SK-N-SH (cell line): ENCODE measurements at regions not wholly inside any gene's neighbourhood (a gene's known extent, or its start where the extent isn't known, plus 50 kb on each side); places are given as distances from the start of the nearest gene placed in this dataset.

Experiments
- CTCF ChIA-PET: fragments of 300-600, 350-600 bp; formaldehyde crosslinking; extraction: SDS; loops from one replicate; lab custom pipeline; 2021; lab: Yijun Ruan, JAX
- POLR2A ChIA-PET: fragments of 350-600 bp; sonication (Branson Sonifier 250); formaldehyde crosslinking; extraction: SDS; loops from one replicate; lab custom pipeline; 2020; ENCODE audit warnings: antibody characterized with exemption, inconsistent platforms; lab: Yijun Ruan, JAX
- DNase-seq: peaks from one replicate; pipeline ENCODE4 v3.0.0; 2012
- H2AFZ ChIP-seq: fragments of 200-600 bp; sonication (generic); 2 replicates; pipeline ENCODE4 v1.8.1; 2016; ENCODE audit warnings: antibody characterized with exemption, mild to moderate bottlenecking, low read depth
- H3F3A ChIP-seq: fragments of 200-600 bp; sonication (generic); replicated peaks from 2 replicates; pipeline ENCODE3; 2016; ENCODE audit warnings: antibody characterized with exemption, mild to moderate bottlenecking; ENCODE audit not compliant: insufficient read depth
- H3K27ac ChIP-seq, 2 experiments: fragments of 200-500 bp in 1 of 2; fragments of 200-600 bp in 1 of 2; sonication (Bioruptor generic) in 1 of 2; sonication (generic), shearing (Covaris generic) in 1 of 2; 2 replicates each; pipeline versions ENCODE4 v1.5.1 to v1.6.1; 2014 to 2016; ENCODE audit warnings: low read depth in 2 of 2, inconsistent platforms in 1 of 2, low read length in 1 of 2, mild to moderate bottlenecking in 1 of 2, mixed read lengths in 1 of 2
- H3K27me3 ChIP-seq: fragments of 200-600 bp; sonication (generic), shearing (Covaris generic); 2 replicates; pipeline ENCODE4 v1.6.1; 2016; ENCODE audit warnings: mixed run types; ENCODE audit not compliant: insufficient read depth
- H3K36me3 ChIP-seq, 2 experiments: fragments of 200-500 bp in 1 of 2; fragments of 200-600 bp in 1 of 2; sonication (Bioruptor generic) in 1 of 2; sonication (generic) in 1 of 2; replicated peaks in 1 of 2; 2 replicates each; pipeline versions ENCODE3 to v1.5.1; 2014 to 2016; ENCODE audit warnings: low read length in 1 of 2, mild to moderate bottlenecking in 1 of 2; ENCODE audit not compliant: insufficient read depth in 2 of 2, control insufficient read depth in 1 of 2
- H3K4me1 ChIP-seq, 2 experiments: fragments of 200-500 bp in 1 of 2; fragments of 200-600 bp in 1 of 2; sonication (Bioruptor generic) in 1 of 2; sonication (generic), shearing (Covaris generic) in 1 of 2; 2 replicates each; pipeline versions ENCODE4 v1.5.1 to v1.6.1; 2014 to 2016; ENCODE audit warnings: low read depth in 1 of 2, low read length in 1 of 2, mixed run types in 1 of 2; ENCODE audit not compliant: insufficient read depth in 2 of 2, control insufficient read depth in 1 of 2
- H3K4me2 ChIP-seq: fragments of 200-600 bp; sonication (generic), shearing (Covaris generic); 2 replicates; pipeline ENCODE4 v1.6.1; 2017; ENCODE audit warnings: mixed run types
- H3K4me3 ChIP-seq, 2 experiments: fragments of 200-500 bp in 1 of 2; fragments of 200-600 bp in 1 of 2; sonication (Bioruptor generic) in 1 of 2; sonication (generic), shearing (Covaris generic) in 1 of 2; 2 replicates each; pipeline versions ENCODE4 v1.5.1 to v1.8.1; 2014 to 2016; ENCODE audit warnings: low read depth in 2 of 2, inconsistent platforms in 1 of 2, low read length in 1 of 2, mild to moderate bottlenecking in 1 of 2, mixed read lengths in 1 of 2, moderate library complexity in 1 of 2
- H3K79me2 ChIP-seq: fragments of 200-600 bp; sonication (generic); 2 replicates; pipeline ENCODE4 v1.8.1; 2017; ENCODE audit warnings: mild to moderate bottlenecking; ENCODE audit not compliant: insufficient read depth
- H3K9ac ChIP-seq: fragments of 200-600 bp; sonication (generic); 2 replicates; pipeline ENCODE4 v1.6.1; 2017; ENCODE audit warnings: mixed run types
- H3K9me2 ChIP-seq: fragments of 200-600 bp; sonication (generic); 2 replicates; pipeline ENCODE4 v1.6.1; 2017; ENCODE audit warnings: mixed run types
- H3K9me3 ChIP-seq: fragments of 200-600 bp; sonication (generic); 2 replicates; pipeline ENCODE4 v1.6.1; 2017; ENCODE audit warnings: mixed run types, mild to moderate bottlenecking, moderate library complexity
- H4K20me1 ChIP-seq: fragments of 200-600 bp; sonication (generic); 2 replicates; pipeline ENCODE4 v1.6.1; 2017; ENCODE audit warnings: mild to moderate bottlenecking, mixed run types; ENCODE audit not compliant: insufficient read depth
- CHD2 ChIP-seq: fragments of 150-350 bp; IDR thresholded peaks from 2 replicates; pipeline ENCODE4 v1.6.1; 2018; ENCODE audit warnings: low read length; ENCODE audit not compliant: partially characterized antibody
- CTCF ChIP-seq: fragments of 200-600 bp; sonication (generic); IDR thresholded peaks from 2 replicates; pipeline ENCODE4 v1.6.1; 2017; ENCODE audit warnings: antibody characterized with exemption, mild to moderate bottlenecking, moderate library complexity
- FOXM1 ChIP-seq: IDR thresholded peaks from 2 replicates; pipeline ENCODE4 v1.4.0; 2012; ENCODE audit warnings: low read depth, mild to moderate bottlenecking
- IRF3 ChIP-seq: fragments of 150-350 bp; IDR thresholded peaks from 2 replicates; pipeline ENCODE4 v1.6.1; 2016; ENCODE audit warnings: mild to moderate bottlenecking, low read depth, low read length
- PBX3 ChIP-seq: IDR thresholded peaks from 2 replicates; pipeline ENCODE4; 2012
- POLR2AphosphoS5 ChIP-seq: IDR thresholded peaks from 2 replicates; pipeline ENCODE4 v1.6.1; 2012; ENCODE audit warnings: low read depth, low read length
- RAD21 ChIP-seq: IDR thresholded peaks from 2 replicates; pipeline ENCODE4 v1.6.1; 2012; ENCODE audit warnings: mild to moderate bottlenecking, low read length
- RCOR1 ChIP-seq: fragments of 150-350 bp; IDR thresholded peaks from 2 replicates; pipeline ENCODE4 v1.6.1; 2017; ENCODE audit warnings: antibody characterized with exemption, low read length
- SMC3 ChIP-seq: IDR thresholded peaks from 2 replicates; pipeline ENCODE4 v1.6.1; 2012; ENCODE audit warnings: low read depth, low read length, improper control_type of control experiment
- ZBTB33 ChIP-seq: IDR thresholded peaks from 2 replicates; pipeline ENCODE4 v1.4.0; 2012; ENCODE audit warnings: low read depth, borderline replicate concordance
- WGBS: methylation state at CpG from one replicate; pipeline ENCODE4 v1.1.6; 2017; ENCODE audit warnings: low lambda C conversion rate; 5-methylcytosine and 5-hydroxymethylcytosine counted together

- Histone ChIP-seq H3K27me3 (no peaks in the 10 kb centered on the region), H3F3A (peaks cover 38% of the 10 kb centered on the region), H3K4me2 (no peak overlapping the region), H3K9ac (no peak overlapping the region), H3K4me3 (no peak overlapping the region), H4K20me1 (peaks cover 28% of the 10 kb centered on the region), H3K9me2 (no peaks in the 10 kb centered on the region), H2AFZ (no peak overlapping the region), H3K79me2 (peaks cover 86% of the 10 kb centered on the region), H3K27ac (no peak overlapping the region), H3K36me3 (peaks cover 51 to 73% of the 10 kb centered on the region in 2 experiments), H3K9me3 (no peaks in the 10 kb centered on the region), H3K4me1 (peaks cover 17 to 26% of the 10 kb centered on the region in 2 experiments; a peak in 3 of 4 replicates)
- POLR2A ChIA-PET, result no interaction called here
- CTCF ChIA-PET, result no interaction called here
- DNase-seq, result no peak
- TF ChIP-seq POLR2AphosphoS5 (no peak), CTCF (0 out of 2 replicates have a peak, but pooled peaks have one; percentile 2), CHD2 (no peak), ZBTB33 (no peak), RCOR1 (no peak), IRF3 (no peak), PBX3 (no peak), SMC3 (no peak)
- 95% methylated on average over 4 of the region's 14 CpGs for WGBS
These were observed 80.9 kb downstream of the RFLNA start for GRCh38 chr12:124375789-124376175.

- peaks cover 54 to 77% of the 10 kb centered on the region in 2 experiments for H3K36me3 ChIP-seq
- H3F3A ChIP-seq, result peaks cover 38% of the 10 kb centered on the region
- H3K9me3 ChIP-seq, result no peaks in the 10 kb centered on the region
- H3K9me2 ChIP-seq, result no peaks in the 10 kb centered on the region
- peak overlapping the region in 1 of 2 experiments; percentile 11; a peak in 2 of 4 replicates for H3K27ac ChIP-seq
- 97% methylated on average over 10 of the region's 11 CpGs for WGBS
- peaks cover 86% of the 10 kb centered on the region for H3K79me2 ChIP-seq
- no peak overlapping the region for H3K4me3 ChIP-seq
- peaks cover 13 to 30% of the 10 kb centered on the region in 2 experiments; a peak in 3 of 4 replicates for H3K4me1 ChIP-seq
- peaks cover 28% of the 10 kb centered on the region for H4K20me1 ChIP-seq
- no peak for DNase-seq
- H3K27me3 ChIP-seq, result no peaks in the 10 kb centered on the region
- no peak overlapping the region for H3K4me2 ChIP-seq
- TF ChIP-seq RAD21, result peak; percentile 46
- TF ChIP-seq CTCF, result peak; percentile 28
- no peak for TF ChIP-seq FOXM1
- ChIA-PET CTCF (no interaction called here), POLR2A (no interaction called here)
- no peak overlapping the region for H3K9ac ChIP-seq
- H2AFZ ChIP-seq, result no peak overlapping the region
These were observed 80.4 kb downstream of the RFLNA start for GRCh38 chr12:124375141-124375788.
